ENCODE measurements at regions not wholly inside any gene's neighbourhood (a gene's known extent, or its start where the extent isn't known, plus 50 kb on each side); places are given as distances from the start of the nearest gene placed in this dataset.

DNA sequence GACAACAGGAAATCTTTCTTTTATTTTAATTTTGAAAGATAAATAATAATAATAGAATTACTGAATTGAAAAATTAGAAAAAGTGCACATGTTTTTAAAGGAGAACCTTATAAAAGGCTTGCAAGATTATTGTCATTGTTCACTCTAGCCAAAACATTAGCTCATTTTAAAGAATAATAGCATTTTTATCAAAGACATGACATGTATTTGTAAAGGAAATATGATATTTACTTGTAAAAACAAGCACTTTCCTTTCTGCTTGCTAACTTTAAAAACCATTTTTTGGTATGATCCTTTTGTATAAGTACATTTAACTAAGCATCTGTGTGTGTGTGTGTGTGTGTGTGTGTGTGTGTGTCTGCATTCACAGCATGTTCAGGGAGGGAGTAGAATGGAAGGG lies 156.3 kb upstream of the C1orf87 start:
- TF ChIP-seq, protein P1, sequence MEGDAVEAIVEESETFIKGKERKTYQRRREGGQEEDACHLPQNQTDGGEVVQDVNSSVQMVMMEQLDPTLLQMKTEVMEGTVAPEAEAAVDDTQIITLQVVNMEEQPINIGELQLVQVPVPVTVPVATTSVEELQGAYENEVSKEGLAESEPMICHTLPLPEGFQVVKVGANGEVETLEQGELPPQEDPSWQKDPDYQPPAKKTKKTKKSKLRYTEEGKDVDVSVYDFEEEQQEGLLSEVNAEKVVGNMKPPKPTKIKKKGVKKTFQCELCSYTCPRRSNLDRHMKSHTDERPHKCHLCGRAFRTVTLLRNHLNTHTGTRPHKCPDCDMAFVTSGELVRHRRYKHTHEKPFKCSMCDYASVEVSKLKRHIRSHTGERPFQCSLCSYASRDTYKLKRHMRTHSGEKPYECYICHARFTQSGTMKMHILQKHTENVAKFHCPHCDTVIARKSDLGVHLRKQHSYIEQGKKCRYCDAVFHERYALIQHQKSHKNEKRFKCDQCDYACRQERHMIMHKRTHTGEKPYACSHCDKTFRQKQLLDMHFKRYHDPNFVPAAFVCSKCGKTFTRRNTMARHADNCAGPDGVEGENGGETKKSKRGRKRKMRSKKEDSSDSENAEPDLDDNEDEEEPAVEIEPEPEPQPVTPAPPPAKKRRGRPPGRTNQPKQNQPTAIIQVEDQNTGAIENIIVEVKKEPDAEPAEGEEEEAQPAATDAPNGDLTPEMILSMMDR (conservative IDR thresholded peaks at IDR 0.05 in 1 of 2, IDR thresholded peaks at IDR 0.05 in 1 of 2; ENCODE audit: low read depth in 1 of 2, low read length in 2 of 2) = no peak
- no peak for TF ChIP-seq EZH2 (IDR thresholded peaks at IDR 0.05; ENCODE audit: low read length, missing control alignments)

Measured in fibroblast of lung (primary cell).